Loucy (cell line): ENCODE measurements at regions not wholly inside any gene's neighbourhood (a gene's known extent, or its start where the extent isn't known, plus 50 kb on each side); places are given as distances from the start of the nearest gene placed in this dataset.

ENCODE experiments used
- H2AFZ ChIP-seq: fragments of 200-600 bp; sonication (generic); 2 replicates; pipeline ENCODE4 v1.6.0; 2016; ENCODE audit warnings: antibody characterized with exemption, mild to moderate bottlenecking, low read length, moderate library complexity
- H3F3A ChIP-seq: fragments of 200-600 bp; 2 replicates; pipeline ENCODE4 v1.6.0; 2016; ENCODE audit warnings: antibody characterized with exemption, low read depth, mild to moderate bottlenecking
- H3K27me3 ChIP-seq: fragments of 200-600 bp; sonication (generic); 2 replicates; pipeline ENCODE4 v1.6.1; 2014; ENCODE audit warnings: low read length, mild to moderate bottlenecking; ENCODE audit not compliant: insufficient read depth, poor library complexity, severe bottlenecking
- H3K36me3 ChIP-seq: fragments of 200-600 bp; sonication (generic); 2 replicates; pipeline ENCODE4 v1.6.1; 2016; ENCODE audit warnings: low read length; ENCODE audit not compliant: insufficient read depth
- H3K4me1 ChIP-seq: fragments of 200-600 bp; sonication (generic); 2 replicates; pipeline ENCODE4 v1.5.1; 2014; ENCODE audit warnings: low read length, mild to moderate bottlenecking; ENCODE audit not compliant: insufficient read depth, poor library complexity, severe bottlenecking
- H3K4me2 ChIP-seq: fragments of 200-600 bp; sonication (generic); 2 replicates; pipeline ENCODE4 v1.6.0; 2014; ENCODE audit warnings: antibody characterized with exemption, low read length, low read depth, mild to moderate bottlenecking; ENCODE audit not compliant: poor library complexity, severe bottlenecking
- H3K4me3 ChIP-seq: fragments of 200-600 bp; sonication (generic); 2 replicates; pipeline ENCODE4 v1.5.1; 2014; ENCODE audit warnings: low read length, mild to moderate bottlenecking, mixed read lengths; ENCODE audit not compliant: poor library complexity, severe bottlenecking
- H3K79me2 ChIP-seq: fragments of 200-600 bp; sonication (generic); 2 replicates; pipeline ENCODE4 v1.6.1; 2014; ENCODE audit warnings: low read length; ENCODE audit not compliant: insufficient read depth
- H3K9ac ChIP-seq: fragments of 200-600 bp; sonication (generic); 2 replicates; pipeline ENCODE4 v1.6.0; 2014; ENCODE audit warnings: mild to moderate bottlenecking, low read depth, low read length, moderate library complexity; ENCODE audit not compliant: poor library complexity, severe bottlenecking
- H3K9me2 ChIP-seq: fragments of 200-600 bp; sonication (generic); replicated peaks from 2 replicates; pipeline ENCODE4 v1.6.1; 2016; ENCODE audit warnings: low read depth, low read length, mixed read lengths
- H3K9me3 ChIP-seq: fragments of 200-600 bp; sonication (generic); 2 replicates; pipeline ENCODE4 v1.6.1; 2014; ENCODE audit warnings: mild to moderate bottlenecking, antibody characterized with exemption, low read length, low read depth; ENCODE audit not compliant: insufficient read depth
- H4K20me1 ChIP-seq: fragments of 200-600 bp; sonication (generic); 2 replicates; pipeline ENCODE4 v1.6.0; 2014; ENCODE audit warnings: antibody characterized with exemption, low read length, mild to moderate bottlenecking; ENCODE audit not compliant: insufficient read depth, poor library complexity, severe bottlenecking
- CTCF ChIP-seq: fragments of 200-600 bp; sonication (generic); conservative IDR thresholded peaks from 2 replicates; pipeline ENCODE4 v1.5.1; 2014; ENCODE audit warnings: mild to moderate bottlenecking, antibody characterized with exemption, low read length
- EZH2phosphoT487 ChIP-seq: fragments of 200-600 bp; IDR thresholded peaks from 2 replicates; pipeline ENCODE4 v1.6.1; 2018; ENCODE audit warnings: antibody characterized with exemption, mild to moderate bottlenecking, moderate library complexity, borderline replicate concordance

- H2AFZ ChIP-seq = no peak overlapping the region
- H4K20me1 ChIP-seq = no peaks in the 10 kb centered on the region
- H3K4me2 ChIP-seq = no peak overlapping the region
- TF ChIP-seq CTCF = no peak
- TF ChIP-seq EZH2phosphoT487 = no peak
- no peaks in the 10 kb centered on the region for H3K27me3 ChIP-seq
- H3K9ac ChIP-seq = no peak overlapping the region
- no peaks in the 10 kb centered on the region for H3K79me2 ChIP-seq
- no peaks in the 10 kb centered on the region for H3K9me2 ChIP-seq
- H3F3A ChIP-seq = no peaks in the 10 kb centered on the region
- H3K9me3 ChIP-seq = no peaks in the 10 kb centered on the region; the same call in 1 of the 2 replicates
- no peaks in the 10 kb centered on the region for H3K4me1 ChIP-seq
- H3K4me3 ChIP-seq = no peak overlapping the region
- no peaks in the 10 kb centered on the region for H3K36me3 ChIP-seq
Observed at GRCh38 chr16:65934443-65934842, 432.0 kb upstream of the CDH5 start.

- no peaks in the 10 kb centered on the region for H3K4me1 ChIP-seq
- H3K36me3 ChIP-seq = no peaks in the 10 kb centered on the region
- TF ChIP-seq EZH2phosphoT487 (no peak), CTCF (no peak)
- no peak overlapping the region for H3K4me2 ChIP-seq
- no peak overlapping the region for H3K9ac ChIP-seq
- H2AFZ ChIP-seq = no peak overlapping the region
- no peaks in the 10 kb centered on the region for H4K20me1 ChIP-seq
- no peaks in the 10 kb centered on the region; the same call in 1 of the 2 replicates for H3K9me3 ChIP-seq
- no peaks in the 10 kb centered on the region for H3K79me2 ChIP-seq
- no peak overlapping the region for H3K4me3 ChIP-seq
- H3K9me2 ChIP-seq = no peaks in the 10 kb centered on the region
- H3F3A ChIP-seq = no peaks in the 10 kb centered on the region
- H3K27me3 ChIP-seq = no peaks in the 10 kb centered on the region
Observed at GRCh38 chr16:65933703-65934102, 432.8 kb upstream of the CDH5 start.

GRCh38 chr16:65932350-65933072, 434.0 kb upstream of the CDH5 start:
- no peak overlapping the region for H3K9ac ChIP-seq
- no peaks in the 10 kb centered on the region; the same call in 1 of the 2 replicates for H3K9me3 ChIP-seq
- no peaks in the 10 kb centered on the region for H3F3A ChIP-seq
- H2AFZ ChIP-seq = no peak overlapping the region
- H3K9me2 ChIP-seq = no peaks in the 10 kb centered on the region
- no peak for TF ChIP-seq CTCF
- TF ChIP-seq EZH2phosphoT487 = no peak
- no peaks in the 10 kb centered on the region for H3K79me2 ChIP-seq
- H3K4me2 ChIP-seq = no peak overlapping the region
- H3K27me3 ChIP-seq = no peaks in the 10 kb centered on the region
- H3K4me3 ChIP-seq = no peak overlapping the region
- no peaks in the 10 kb centered on the region for H3K36me3 ChIP-seq
- H3K4me1 ChIP-seq = no peaks in the 10 kb centered on the region
- H4K20me1 ChIP-seq = no peaks in the 10 kb centered on the region
